ENCODE measurements at regions not wholly inside any gene's neighbourhood (a gene's known extent, or its start where the extent isn't known, plus 50 kb on each side); places are given as distances from the start of the nearest gene placed in this dataset.
"Not testable (repeated sequence)": the region's sequence is repeated elsewhere in the genome, so short reads cannot be mapped to it uniquely, and the experiment has no call there.

- DNase-seq = no peak
These were observed 133.4 kb downstream of the MACC1 start for GRCh38 chr7:20083781-20084180.

- no peak for DNase-seq
These were observed 138.1 kb downstream of the MACC1 start for GRCh38 chr7:20079080-20079479.

- DNase-seq = no peak
These were observed 140.3 kb downstream of the MACC1 start for GRCh38 chr7:20076835-20077234.

GRCh38 chr7:20075992-20076820 lies 141.0 kb downstream of the MACC1 start:
- no peak for DNase-seq

- no peak for DNase-seq
These were observed 141.7 kb downstream of the MACC1 start for GRCh38 chr7:20075440-20075839.

- not testable (repeated sequence) for DNase-seq
These were observed 149.2 kb downstream of the MACC1 start for GRCh38 chr7:20068004-20068403.

- peak; percentile 2 for DNase-seq
These were observed 152.0 kb downstream of the MACC1 start for GRCh38 chr7:20064974-20065862.

GRCh38 chr7:20064181-20064970 lies 152.8 kb downstream of the MACC1 start:
- DNase-seq = no peak

GRCh38 chr7:20063644-20064043 lies 153.5 kb downstream of the MACC1 start:
- DNase-seq = no peak

- no peak for DNase-seq
These were observed 154.3 kb downstream of the MACC1 start for GRCh38 chr7:20062932-20063331.

GRCh38 chr7:20053334-20054104 lies 163.7 kb downstream of the MACC1 start:
- DNase-seq = no peak

- DNase-seq = no peak
These were observed 166.8 kb downstream of the MACC1 start for GRCh38 chr7:20050241-20050966.

GRCh38 chr7:20038676-20039075 lies 178.5 kb downstream of the MACC1 start:
- DNase-seq = no peak

GRCh38 chr7:20035279-20035875 lies 181.8 kb downstream of the MACC1 start:
- no peak for DNase-seq

- no peak for DNase-seq
These were observed 183.4 kb downstream of the MACC1 start for GRCh38 chr7:20033621-20034400.

- DNase-seq = no peak
These were observed 184.4 kb downstream of the MACC1 start for GRCh38 chr7:20032741-20033140.

GRCh38 chr7:20030915-20031362 lies 186.2 kb downstream of the MACC1 start:
- DNase-seq = no peak

GRCh38 chr7:20030417-20030816 lies 186.8 kb downstream of the MACC1 start:
- DNase-seq = no peak

- no peak for DNase-seq
These were observed 190.4 kb downstream of the MACC1 start for GRCh38 chr7:20026762-20027161.

GRCh38 chr7:20021831-20022230 lies 195.4 kb downstream of the MACC1 start:
- DNase-seq = no peak

Data from NCI-H146 (cell line).